HEK293 (cell line): ENCODE measurements at regions not wholly inside any gene's neighbourhood (a gene's known extent, or its start where the extent isn't known, plus 50 kb on each side); places are given as distances from the start of the nearest gene placed in this dataset.

ENCODE experiments used
- CTCF ChIA-PET: fragments of 350-600 bp; formaldehyde crosslinking; extraction: SDS; loops from one replicate; lab custom pipeline; 2021; ENCODE audit warnings: antibody characterized with exemption; lab: Yijun Ruan, JAX
- POLR2A ChIA-PET: fragments of 300-600 bp; formaldehyde crosslinking; extraction: SDS; loops from one replicate; lab custom pipeline; 2020; ENCODE audit warnings: antibody characterized with exemption, inconsistent platforms; lab: Yijun Ruan, JAX
- H3K27ac ChIP-seq: fragments of 200-500 bp; sonication (Bioruptor generic); 2 replicates; pipeline ENCODE4 v1.5.1; 2014; ENCODE audit warnings: low read depth, low read length, control low read depth, inconsistent platforms; ENCODE audit errors: extremely low read depth
- H3K36me3 ChIP-seq, 2 experiments: fragments of 200-500 bp in 1 of 2; sonication (Bioruptor generic) in 1 of 2; 1 replicate in 1 of 2; 2 replicates in 1 of 2; pipeline ENCODE4 v1.5.1; 2014 to 2017; ENCODE audit warnings: inconsistent platforms in 2 of 2, low read length in 2 of 2; ENCODE audit not compliant: control insufficient read depth in 2 of 2, insufficient read depth in 1 of 2
- H3K4me1 ChIP-seq: fragments of 200-500 bp; sonication (Bioruptor generic); 2 replicates; pipeline ENCODE4 v1.5.1; 2014; ENCODE audit warnings: mild to moderate bottlenecking, low read length, inconsistent platforms; ENCODE audit not compliant: control insufficient read depth, insufficient read depth
- H3K4me3 ChIP-seq: 2 replicates; pipeline ENCODE4 v1.5.1; 2011; ENCODE audit warnings: low read depth, mild to moderate bottlenecking, control low read depth, low read length, moderate library complexity
- H3K9me3 ChIP-seq: fragments of 200-500 bp; sonication (Bioruptor generic); 2 replicates; pipeline ENCODE4 v1.5.1; 2014; ENCODE audit warnings: low read depth, low read length, inconsistent platforms; ENCODE audit not compliant: control insufficient read depth, insufficient read depth
- BCL11B ChIP-seq: fragments of 450-650 bp; formaldehyde crosslinking; IDR thresholded peaks from 2 replicates; pipeline ENCODE4 v1.5.1; 2016; ENCODE audit warnings: low read depth, missing biosample characterization, missing genetic modification characterization
- GLI2 ChIP-seq: fragments of 450-650 bp; formaldehyde crosslinking; IDR thresholded peaks from 2 replicates; pipeline ENCODE4; 2017; ENCODE audit warnings: missing biosample characterization, missing genetic modification characterization, low read depth, borderline replicate concordance
- MEIS1 ChIP-seq: sonication (generic); formaldehyde crosslinking; IDR thresholded peaks from 2 replicates; pipeline ENCODE4 v1.8.1; 2022; ENCODE audit warnings: missing genetic modification reagents, mild to moderate bottlenecking, borderline replicate concordance
- OVOL3 ChIP-seq: fragments of 450-650 bp; formaldehyde crosslinking; IDR thresholded peaks from 2 replicates; pipeline ENCODE4 v1.5.1; 2016; ENCODE audit warnings: missing biosample characterization, missing genetic modification characterization
- SCRT2 ChIP-seq: fragments of 450-650 bp; formaldehyde crosslinking; IDR thresholded peaks from 2 replicates; pipeline ENCODE4 v1.5.1; 2016; ENCODE audit warnings: missing biosample characterization, missing genetic modification characterization
- SP3 ChIP-seq: fragments of 450-650 bp; formaldehyde crosslinking; IDR thresholded peaks from 2 replicates; pipeline ENCODE4 v1.5.1; 2016; ENCODE audit warnings: missing biosample characterization, missing genetic modification characterization
- ZBTB1 ChIP-seq: fragments of 450-650 bp; formaldehyde crosslinking; IDR thresholded peaks from 2 replicates; pipeline ENCODE4 v1.5.1; 2016; ENCODE audit warnings: missing biosample characterization, missing genetic modification characterization
- ZBTB48 ChIP-seq: fragments of 450-650 bp; formaldehyde crosslinking; IDR thresholded peaks from 2 replicates; pipeline ENCODE4 v1.5.1; 2016; ENCODE audit warnings: missing biosample characterization, missing genetic modification characterization
- ZEB2 ChIP-seq: fragments of 450-650 bp; formaldehyde crosslinking; IDR thresholded peaks from 2 replicates; pipeline ENCODE4 v1.5.1; 2016; ENCODE audit warnings: missing biosample characterization, missing genetic modification characterization
- ZIC2 ChIP-seq: fragments of 450-650 bp; formaldehyde crosslinking; IDR thresholded peaks from 2 replicates; pipeline ENCODE4 v1.5.1; 2016; ENCODE audit warnings: missing biosample characterization, missing genetic modification characterization
- ZNF114 ChIP-seq: fragments of 450-650 bp; formaldehyde crosslinking; IDR thresholded peaks from 2 replicates; pipeline ENCODE4 v1.5.0; 2017; ENCODE audit warnings: missing biosample characterization, missing genetic modification characterization
- ZNF121 ChIP-seq: fragments of 450-650 bp; formaldehyde crosslinking; IDR thresholded peaks from 2 replicates; pipeline ENCODE4 v1.5.1; 2016; ENCODE audit warnings: missing biosample characterization, missing genetic modification characterization
- ZNF155 ChIP-seq: fragments of 450-650 bp; formaldehyde crosslinking; IDR thresholded peaks from 2 replicates; pipeline ENCODE4 v1.5.1; 2016; ENCODE audit warnings: missing biosample characterization, missing genetic modification characterization
- ZNF239 ChIP-seq: fragments of 450-650 bp; formaldehyde crosslinking; IDR thresholded peaks from 2 replicates; pipeline ENCODE4 v1.5.1; 2016; ENCODE audit warnings: missing biosample characterization, missing genetic modification characterization
- ZNF24 ChIP-seq: fragments of 450-650 bp; formaldehyde crosslinking; IDR thresholded peaks from 2 replicates; pipeline ENCODE4 v1.5.1; 2016; ENCODE audit warnings: missing biosample characterization, missing genetic modification characterization
- ZNF426 ChIP-seq: fragments of 450-650 bp; formaldehyde crosslinking; IDR thresholded peaks from 2 replicates; pipeline ENCODE4 v1.5.1; 2017; ENCODE audit warnings: missing biosample characterization, missing genetic modification characterization, mild to moderate bottlenecking, inconsistent platforms, moderate library complexity
- ZNF549 ChIP-seq: fragments of 450-650 bp; IDR thresholded peaks from 2 replicates; pipeline ENCODE4 v1.5.1; 2018; ENCODE audit warnings: missing biosample characterization, missing genetic modification characterization, mild to moderate bottlenecking, inconsistent platforms, moderate library complexity
- ZNF571 ChIP-seq: fragments of 450-650 bp; formaldehyde crosslinking; IDR thresholded peaks from 2 replicates; pipeline ENCODE4 v1.5.0; 2017; ENCODE audit warnings: missing biosample characterization, missing genetic modification characterization
- ZNF585B ChIP-seq: fragments of 450-650 bp; formaldehyde crosslinking; IDR thresholded peaks from 2 replicates; pipeline ENCODE4 v1.5.1; 2016; ENCODE audit warnings: missing biosample characterization, missing genetic modification characterization
- ZNF624 ChIP-seq: fragments of 450-650 bp; formaldehyde crosslinking; IDR thresholded peaks from 2 replicates; pipeline ENCODE4 v1.5.1; 2017; ENCODE audit warnings: missing biosample characterization, missing genetic modification characterization
- ZNF670 ChIP-seq: fragments of 450-650 bp; formaldehyde crosslinking; IDR thresholded peaks from 2 replicates; pipeline ENCODE4 v1.5.1; 2016; ENCODE audit warnings: missing biosample characterization, missing genetic modification characterization, low read depth
- ZNF701 ChIP-seq: fragments of 450-650 bp; formaldehyde crosslinking; IDR thresholded peaks from 2 replicates; pipeline ENCODE4 v1.5.1; 2016; ENCODE audit warnings: missing biosample characterization, missing genetic modification characterization
- ZNF785 ChIP-seq: fragments of 450-650 bp; formaldehyde crosslinking; IDR thresholded peaks from 2 replicates; pipeline ENCODE4 v1.5.1; 2016; ENCODE audit warnings: missing biosample characterization, missing genetic modification characterization
- TF ChIP-seq, protein P1 (sequence below): fragments of 450-650 bp; formaldehyde crosslinking; IDR thresholded peaks from 2 replicates; pipeline ENCODE4 v1.5.1; 2017; ENCODE audit warnings: missing biosample characterization, mild to moderate bottlenecking, missing genetic modification characterization, moderate library complexity
- TF ChIP-seq, protein P2 (sequence below): IDR thresholded peaks from 2 replicates; pipeline ENCODE4 v1.6.1; 2011; ENCODE audit warnings: mild to moderate bottlenecking, low read depth, low read length, borderline replicate concordance
- TF ChIP-seq, protein P3 (sequence below): fragments of 450-650 bp; IDR thresholded peaks from 2 replicates; pipeline ENCODE4 v1.5.1; 2018; ENCODE audit warnings: missing biosample characterization, missing genetic modification characterization
- TF ChIP-seq, protein P4 (sequence below): fragments of 450-650 bp; formaldehyde crosslinking; IDR thresholded peaks from 2 replicates; pipeline ENCODE4 v1.5.1; 2016; ENCODE audit warnings: missing biosample characterization, missing genetic modification characterization

DNA sequence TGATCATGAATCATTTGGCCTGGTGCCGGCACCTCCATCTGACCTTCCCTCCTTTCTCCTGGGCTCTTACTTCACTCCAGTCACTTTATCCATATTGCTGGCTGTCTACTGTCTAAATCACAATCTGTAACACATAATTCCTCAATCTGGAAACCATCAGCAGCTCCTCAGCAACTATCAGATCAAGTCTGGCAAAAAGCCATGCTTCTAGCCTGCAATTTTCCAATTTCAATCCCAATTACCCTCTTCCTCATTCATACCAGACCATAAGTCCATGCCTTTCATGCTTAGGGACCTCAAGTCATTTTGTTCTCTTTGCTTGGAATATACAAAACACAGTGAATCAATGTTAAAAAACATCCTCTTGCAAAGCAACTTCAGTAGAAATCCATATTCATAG, 882.8 kb upstream of the ANO3 start:
- H3K4me1 ChIP-seq: no peaks in the 10 kb centered on the region
- ChIA-PET POLR2A (no interaction called here), CTCF (no interaction called here)
- H3K9me3 ChIP-seq: no peaks in the 10 kb centered on the region
- TF ChIP-seq ZNF624 (no peak), ZNF549 (tag by site-specific recombination) (no peak), ZNF24 (tag by site-specific recombination) (no peak), SP3 (no peak), ZNF426 (no peak), ZNF701 (tag by site-specific recombination) (no peak), ZNF670 (tag by site-specific recombination) (no peak), ZBTB48 (tag by site-specific recombination) (no peak), ZBTB1 (tag by site-specific recombination) (no peak), ZNF155 (tag by site-specific recombination) (no peak), ZNF571 (tag by site-specific recombination) (no peak), BCL11B (no peak)
- TF ChIP-seq, protein P1, sequence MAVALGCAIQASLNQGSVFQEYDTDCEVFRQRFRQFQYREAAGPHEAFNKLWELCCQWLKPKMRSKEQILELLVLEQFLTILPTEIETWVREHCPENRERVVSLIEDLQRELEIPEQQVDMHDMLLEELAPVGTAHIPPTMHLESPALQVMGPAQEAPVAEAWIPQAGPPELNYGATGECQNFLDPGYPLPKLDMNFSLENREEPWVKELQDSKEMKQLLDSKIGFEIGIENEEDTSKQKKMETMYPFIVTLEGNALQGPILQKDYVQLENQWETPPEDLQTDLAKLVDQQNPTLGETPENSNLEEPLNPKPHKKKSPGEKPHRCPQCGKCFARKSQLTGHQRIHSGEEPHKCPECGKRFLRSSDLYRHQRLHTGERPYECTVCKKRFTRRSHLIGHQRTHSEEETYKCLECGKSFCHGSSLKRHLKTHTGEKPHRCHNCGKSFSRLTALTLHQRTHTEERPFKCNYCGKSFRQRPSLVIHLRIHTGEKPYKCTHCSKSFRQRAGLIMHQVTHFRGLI (tag by site-specific recombination): no peak
- TF ChIP-seq, protein P2, sequence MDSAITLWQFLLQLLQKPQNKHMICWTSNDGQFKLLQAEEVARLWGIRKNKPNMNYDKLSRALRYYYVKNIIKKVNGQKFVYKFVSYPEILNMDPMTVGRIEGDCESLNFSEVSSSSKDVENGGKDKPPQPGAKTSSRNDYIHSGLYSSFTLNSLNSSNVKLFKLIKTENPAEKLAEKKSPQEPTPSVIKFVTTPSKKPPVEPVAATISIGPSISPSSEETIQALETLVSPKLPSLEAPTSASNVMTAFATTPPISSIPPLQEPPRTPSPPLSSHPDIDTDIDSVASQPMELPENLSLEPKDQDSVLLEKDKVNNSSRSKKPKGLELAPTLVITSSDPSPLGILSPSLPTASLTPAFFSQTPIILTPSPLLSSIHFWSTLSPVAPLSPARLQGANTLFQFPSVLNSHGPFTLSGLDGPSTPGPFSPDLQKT: no peak
- TF ChIP-seq, protein P3, sequence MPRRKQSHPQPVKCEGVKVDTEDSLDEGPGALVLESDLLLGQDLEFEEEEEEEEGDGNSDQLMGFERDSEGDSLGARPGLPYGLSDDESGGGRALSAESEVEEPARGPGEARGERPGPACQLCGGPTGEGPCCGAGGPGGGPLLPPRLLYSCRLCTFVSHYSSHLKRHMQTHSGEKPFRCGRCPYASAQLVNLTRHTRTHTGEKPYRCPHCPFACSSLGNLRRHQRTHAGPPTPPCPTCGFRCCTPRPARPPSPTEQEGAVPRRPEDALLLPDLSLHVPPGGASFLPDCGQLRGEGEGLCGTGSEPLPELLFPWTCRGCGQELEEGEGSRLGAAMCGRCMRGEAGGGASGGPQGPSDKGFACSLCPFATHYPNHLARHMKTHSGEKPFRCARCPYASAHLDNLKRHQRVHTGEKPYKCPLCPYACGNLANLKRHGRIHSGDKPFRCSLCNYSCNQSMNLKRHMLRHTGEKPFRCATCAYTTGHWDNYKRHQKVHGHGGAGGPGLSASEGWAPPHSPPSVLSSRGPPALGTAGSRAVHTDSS (tag by site-specific recombination): no peak
- no peak overlapping the region for H3K4me3 ChIP-seq
- H3K36me3 ChIP-seq: no peaks in the 10 kb centered on the region
- H3K27ac ChIP-seq: no peak overlapping the region

DNA sequence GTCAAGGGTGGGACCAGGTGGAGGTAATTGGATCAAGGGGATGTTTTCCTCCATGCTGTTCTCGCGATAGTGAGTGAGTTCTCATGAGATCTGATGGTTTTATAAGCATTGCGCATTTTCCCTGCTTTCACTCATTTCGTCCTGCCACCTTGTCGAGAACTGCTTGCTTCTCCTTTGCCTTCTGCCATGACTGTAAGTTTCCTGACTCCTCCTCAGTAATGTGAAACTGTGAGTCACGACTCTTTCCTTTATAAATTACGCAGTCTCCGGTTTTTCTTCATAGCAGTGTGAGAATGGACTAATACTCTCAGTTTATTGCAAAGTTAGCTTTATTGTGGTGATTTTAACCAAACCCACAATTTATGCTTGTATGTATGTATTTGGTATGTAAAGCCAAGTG, 878.5 kb upstream of the ANO3 start:
- Histone ChIP-seq H3K4me1 (no peaks in the 10 kb centered on the region), H3K36me3 (no peaks in the 10 kb centered on the region), H3K9me3 (no peaks in the 10 kb centered on the region), H3K27ac (no peak overlapping the region), H3K4me3 (no peak overlapping the region)
- CTCF ChIA-PET: no interaction called here
- no peak for TF ChIP-seq ZEB2
- no peak for TF ChIP-seq GLI2 (tag by site-specific recombination)
- TF ChIP-seq, protein P4, sequence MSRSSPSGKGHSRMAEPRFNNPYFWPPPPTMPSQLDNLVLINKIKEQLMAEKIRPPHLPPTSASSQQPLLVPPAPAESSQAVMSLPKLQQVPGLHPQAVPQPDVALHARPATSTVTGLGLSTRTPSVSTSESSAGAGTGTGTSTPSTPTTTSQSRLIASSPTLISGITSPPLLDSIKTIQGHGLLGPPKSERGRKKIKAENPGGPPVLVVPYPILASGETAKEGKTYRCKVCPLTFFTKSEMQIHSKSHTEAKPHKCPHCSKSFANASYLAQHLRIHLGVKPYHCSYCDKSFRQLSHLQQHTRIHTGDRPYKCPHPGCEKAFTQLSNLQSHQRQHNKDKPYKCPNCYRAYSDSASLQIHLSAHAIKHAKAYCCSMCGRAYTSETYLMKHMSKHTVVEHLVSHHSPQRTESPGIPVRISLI (tag by site-specific recombination): no peak
- TF ChIP-seq MEIS1 (CRISPR knock-in tag): no peak
- TF ChIP-seq ZIC2 (tag by site-specific recombination): no peak
- no peak for TF ChIP-seq ZNF239 (tag by site-specific recombination)
- TF ChIP-seq ZNF585B: no peak
- TF ChIP-seq SCRT2 (tag by site-specific recombination): no peak
- no peak for TF ChIP-seq ZNF114 (tag by site-specific recombination)
- no peak for TF ChIP-seq ZNF121 (tag by site-specific recombination)
- no peak for TF ChIP-seq ZNF785 (tag by site-specific recombination)
- TF ChIP-seq OVOL3 (tag by site-specific recombination): no peak
- POLR2A ChIA-PET: no interaction called here
